Heart right ventricle (tissue), 16 donors: ENCODE measurements at regions not wholly inside any gene's neighbourhood (a gene's known extent, or its start where the extent isn't known, plus 50 kb on each side); places are given as distances from the start of the nearest gene placed in this dataset.

Experiments
- ATAC-seq, 8 donors: fragments of 200-7000 bp; cut with Tn5 transposase; one replicate each; pipeline ENCODE4 v1.9.1; 2020; ENCODE audit warnings: mild to moderate bottlenecking in 8 of 8, moderate library complexity in 8 of 8, moderate number of reproducible peaks in 1 of 8
- DNase-seq, 2 donors: peaks; one replicate each; pipeline ENCODE4 v3.0.0-alpha.2; 2020
- H3K27ac ChIP-seq, 10 donors: fragments of 200-600 bp; sonication (generic) in 2 of 10; one replicate each; pipeline versions ENCODE4 v1.5.0 to v1.8.0; 2020 to 2022; ENCODE audit warnings: mild to moderate bottlenecking in 3 of 10
- H3K27me3 ChIP-seq, 7 donors: fragments of 200-600 bp; one replicate each; pipeline ENCODE4 v1.8.0; 2021 to 2022; ENCODE audit warnings: mild to moderate bottlenecking in 2 of 7
- H3K36me3 ChIP-seq, 9 donors: fragments of 200-600 bp; sonication (generic) in 1 of 9; one replicate each; pipeline versions ENCODE4 v1.5.0 to v1.8.0; 2020 to 2022; ENCODE audit warnings: mild to moderate bottlenecking in 2 of 9
- H3K4me1 ChIP-seq, 9 donors: fragments of 200-600 bp; sonication (generic) in 1 of 9; one replicate each; pipeline versions ENCODE4 v1.5.0 to v1.8.0; 2020 to 2022; ENCODE audit warnings: mild to moderate bottlenecking in 4 of 9
- H3K4me3 ChIP-seq, 10 donors: fragments of 200-600 bp; sonication (generic) in 2 of 10; one replicate each; pipeline versions ENCODE4 v1.5.0 to v1.8.0; 2020 to 2022; ENCODE audit warnings: mild to moderate bottlenecking in 7 of 10, moderate library complexity in 2 of 10
- H3K9me3 ChIP-seq, 11 donors: fragments of 200-600 bp in 10 of 11; sonication (generic) in 2 of 11; one replicate each; pipeline versions ENCODE4 v1.5.0 to v1.8.0; 2013 to 2022; ENCODE audit warnings: mild to moderate bottlenecking in 2 of 11, control low read depth in 1 of 11, moderate library complexity in 1 of 11
- CTCF ChIP-seq, 9 donors: fragments of 200-600 bp; sonication (generic) in 2 of 9; IDR thresholded peaks; one replicate each; pipeline versions ENCODE4 v1.5.0 to v1.8.0; 2021 to 2022; ENCODE audit warnings: antibody characterized with exemption in 9 of 9, mild to moderate bottlenecking in 5 of 9, moderate library complexity in 1 of 9
- WGBS, 2 donors: extraction: QIAGEN DNeasy Blood & Tissue Kit; methylation state at CpG; one replicate each; pipeline ENCODE4 v1.1.7; 2013; ENCODE audit warnings: inconsistent platforms in 1 of 2; 5-methylcytosine and 5-hydroxymethylcytosine counted together
- intact Hi-C, 10 donors: fragments of 100-400 bp; cut with DNase I; formaldehyde crosslinking; loops; one replicate each; pipeline versions ENCODE4 v1.11.1 to v1.14.2; 2022
- donor health status: Arrhythmogenic right ventricular cardiomyopathy.
- donor health status: ischemic (EF 13 %, LVEDD 7.1; RV severe dilation, severe dysfunction).
- donor health status: healthy with polysubstance abuse.
- donor health status: DM: no; HTN: yes; CAD: no.
- donor health status: DM: no; HTN: no; CAD: no.
- donor health status: ischemic (EF 25% LVEDD 6.9; RV normal size, moderate dysfunction).
- donor health status: ischemic (EF 25% LVEDD 5.7; RV mildly dilated, moderate dysfunction).
- donor health status: healthy.
- donor health status: DM: yes; HTN: yes; CAD: no.
- donor health status: Ischemic cardiomyopathy.
- donor health status: ischemic (EF 35%, LVEDD 5.7; RV mildly dilated, moderate dysfunction).
- donor health status: nonischemic (EF 11% LVEDD 7.7; RV severe dilation, severe dysfunction).
- donor health status: DM: yes; HTN: yes; CAD: no.
- donor health status: PGD.
- donor health status: ischemic (EF 29% LVEDD 5.4; RV normal size, mild dysfunction).
- donor health status: nonischemic (EF 23%, LVEDD 6.1; RV moderate dilation, normal function).

GRCh38 chr13:80235967-80236302 is 105.0 kb downstream of the SPRY2 start:
- TF ChIP-seq CTCF (IDR thresholded peaks at IDR 0.05), result no peak
- Histone ChIP-seq H3K36me3 (no peaks in the 10 kb centered on the region), H3K4me3 (peak overlapping the region in 4 of 10 donors; percentile 1 to 27 (median 23)), H3K27ac (peak overlapping the region in 6 of 10 donors; percentile 17 to 65 (median 43)), H3K9me3 (no peaks in the 10 kb centered on the region), H3K27me3 (no peaks in the 10 kb centered on the region), H3K4me1 (peaks cover 0 to 16% (median 14%) of the 10 kb centered on the region in 9 donors)
- peak in 7 of 8 donors; percentile 61 to 84 (median 72) for ATAC-seq
- DNase-seq, result no peak
- intact Hi-C loops, result loop anchor here in 1 of 10 donors (5.0 kb wide), 1 partner anchor 101 kb away; no protein-coding TSS in a partner anchor
- 41 to 49% methylated on average over 4 of the region's 4 CpGs for WGBS, 2 donors

- Histone ChIP-seq H3K4me1 (peaks cover 0 to 16% (median 14%) of the 10 kb centered on the region in 9 donors), H3K36me3 (no peaks in the 10 kb centered on the region), H3K27me3 (no peaks in the 10 kb centered on the region), H3K4me3 (peak overlapping the region in 4 of 10 donors; percentile 1 to 27 (median 23)), H3K27ac (peak overlapping the region in 6 of 10 donors; percentile 17 to 65 (median 43)), H3K9me3 (no peaks in the 10 kb centered on the region)
- ATAC-seq (peak in 6 of 8 donors; percentile 12 to 70 (median 52)), DNase-seq (peak in 1 of 2 donors; percentile 22)
- TF ChIP-seq CTCF (IDR thresholded peaks at IDR 0.05), result no peak
- 37 to 45% methylated on average over 10 of the region's 10 CpGs for WGBS, 2 donors
- intact Hi-C loops, result loop anchor here in 1 of 10 donors (5.0 kb wide), 1 partner anchor 102 kb away; no protein-coding TSS in a partner anchor
Observed at GRCh38 chr13:80235166-80235966, 105.6 kb downstream of the SPRY2 start.

- H3K4me1 ChIP-seq, result no peaks in the 10 kb centered on the region
- H3K27me3 ChIP-seq, result no peaks in the 10 kb centered on the region
- no peak for TF ChIP-seq CTCF (IDR thresholded peaks at IDR 0.05)
- intact Hi-C loops, result loop anchor here in 1 of 10 donors (2.0 kb wide), 1 partner anchor 43 kb away; no protein-coding TSS in a partner anchor
- ATAC-seq (no peak), DNase-seq (no peak)
- WGBS, 2 donors, result 80 to 94% methylated on average over 2 of the region's 2 CpGs
- peaks cover 0 to 7% (median 0%) of the 10 kb centered on the region in 11 donors for H3K9me3 ChIP-seq
- no peak overlapping the region for H3K4me3 ChIP-seq
- H3K27ac ChIP-seq, result no peak overlapping the region
- H3K36me3 ChIP-seq, result no peaks in the 10 kb centered on the region
Observed at GRCh38 chr13:80227645-80228044, 113.3 kb downstream of the SPRY2 start.

GRCh38 chr13:80226645-80227044 is 114.3 kb downstream of the SPRY2 start:
- no peak for DNase-seq
- no peak for TF ChIP-seq CTCF (IDR thresholded peaks at IDR 0.05)
- Histone ChIP-seq H3K4me3 (no peak overlapping the region), H3K9me3 (peaks cover 0 to 11% (median 0%) of the 10 kb centered on the region in 11 donors), H3K4me1 (no peaks in the 10 kb centered on the region), H3K27ac (no peak overlapping the region), H3K27me3 (no peaks in the 10 kb centered on the region), H3K36me3 (no peaks in the 10 kb centered on the region)
- ATAC-seq, result no peak
- intact Hi-C loops, result no loop called here
- WGBS, 2 donors, result 90 to 91% methylated on average over 2 of the region's 2 CpGs
